ENCODE measurements at regions not wholly inside any gene's neighbourhood (a gene's known extent, or its start where the extent isn't known, plus 50 kb on each side); places are given as distances from the start of the nearest gene placed in this dataset.

DNA sequence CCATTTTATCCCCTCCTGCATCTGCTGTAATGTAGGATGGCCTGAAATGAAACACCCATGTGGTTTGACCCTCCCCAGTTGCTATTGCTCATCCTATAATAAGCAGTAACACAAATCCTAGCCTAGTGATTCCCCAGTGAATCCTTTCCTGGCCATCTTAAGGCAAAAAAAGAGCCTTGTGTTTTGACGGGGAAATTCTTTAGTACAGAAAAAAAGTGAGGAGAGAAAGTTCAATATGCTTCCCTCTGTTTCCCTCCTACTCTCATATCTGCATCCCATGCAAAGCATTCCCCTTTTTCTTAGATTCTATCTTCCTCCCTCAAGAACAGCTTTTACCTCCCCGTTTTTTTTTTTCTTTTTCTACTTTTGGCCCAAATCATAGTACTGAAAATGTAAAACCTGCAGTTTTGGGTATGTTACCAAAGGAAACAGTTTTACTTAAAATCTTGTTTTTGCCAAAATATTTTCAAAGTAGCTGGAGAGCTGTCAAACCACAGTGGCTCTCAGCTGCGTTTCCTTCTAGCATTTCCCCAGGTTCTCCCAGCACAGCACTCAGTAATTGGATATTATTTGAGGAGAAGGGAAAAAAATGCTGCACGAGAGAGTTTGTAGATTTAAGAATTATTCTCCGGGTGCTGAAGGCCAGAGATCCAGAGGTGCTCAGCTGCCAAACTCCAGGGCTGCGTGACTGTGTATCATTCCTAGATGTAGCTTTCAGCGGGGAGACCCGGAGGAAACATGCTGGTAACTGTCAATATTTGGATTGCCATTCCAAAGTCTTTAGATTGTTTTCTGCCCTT lies 321.4 kb downstream of the NPR3 start:
- no peak overlapping the region for H3K27ac ChIP-seq
- TF ChIP-seq ZFX (IDR thresholded peaks at IDR 0.05) (no peak), CTCF (conservative IDR thresholded peaks at IDR 0.05) (no peak)

DNA sequence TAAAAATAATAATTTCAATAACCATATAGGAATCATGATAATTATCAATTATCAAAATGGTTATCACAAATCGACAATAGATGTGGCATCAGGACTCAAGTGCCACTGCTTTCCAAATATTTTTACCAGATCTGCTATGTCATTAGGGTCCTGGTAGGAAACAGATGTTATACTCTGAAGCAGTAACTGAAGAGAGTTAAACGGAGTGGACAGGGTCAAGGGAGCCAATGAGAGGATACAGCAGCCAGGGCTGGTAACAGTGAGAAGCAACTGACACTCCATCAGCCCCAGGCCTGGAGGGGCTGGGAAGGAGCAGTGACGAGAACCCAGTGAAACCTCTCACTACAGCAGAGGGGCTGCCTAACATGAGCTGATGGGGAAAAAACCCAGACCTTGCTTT lies 322.4 kb downstream of the NPR3 start:
- no peak overlapping the region for H3K27ac ChIP-seq
- TF ChIP-seq ZFX (IDR thresholded peaks at IDR 0.05) (no peak), CTCF (conservative IDR thresholded peaks at IDR 0.05) (no peak)

GRCh38 chr5:33034777-33035176 lies 323.7 kb downstream of the NPR3 start:
- TF ChIP-seq ZFX (IDR thresholded peaks at IDR 0.05) (no peak), CTCF (conservative IDR thresholded peaks at IDR 0.05) (no peak)

DNA sequence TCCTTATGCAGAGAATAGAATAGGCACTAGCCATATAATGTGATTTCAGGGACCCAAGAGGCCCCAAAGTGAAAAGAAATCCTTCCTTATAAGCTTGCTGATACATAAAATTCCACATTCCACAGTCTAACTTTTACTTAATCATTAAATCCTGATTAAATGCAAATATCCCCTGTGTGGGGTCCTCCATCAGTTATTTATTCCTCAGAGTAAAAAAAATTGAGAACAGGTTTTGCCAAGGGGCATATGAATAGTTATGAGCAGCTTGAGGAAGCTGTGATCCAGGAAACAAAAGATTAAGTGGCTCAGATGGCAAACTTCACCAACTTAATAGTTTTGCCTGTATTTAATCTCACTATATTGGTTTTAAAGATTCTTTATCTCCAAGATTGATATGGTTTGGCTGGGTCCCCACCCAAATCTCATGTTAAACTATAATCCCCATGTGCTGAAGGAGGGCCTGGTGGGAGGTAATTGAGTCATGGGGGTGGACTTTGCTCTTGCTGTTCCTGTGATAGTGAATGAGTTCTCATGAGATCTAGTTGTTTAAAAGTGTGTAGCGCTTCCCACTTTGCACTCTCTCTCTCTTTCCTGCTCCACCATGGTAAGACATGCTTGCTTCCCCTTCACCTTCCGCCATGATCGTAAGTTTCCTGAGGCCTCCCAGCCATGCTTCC lies 324.9 kb downstream of the NPR3 start:
- TF ChIP-seq ZFX (IDR thresholded peaks at IDR 0.05) (no peak), CTCF (conservative IDR thresholded peaks at IDR 0.05) (no peak)
- H3K27ac ChIP-seq: no peak overlapping the region

More at GRCh38 chr5:33034777-33035176, 323.7 kb downstream of the NPR3 start:
- no peak overlapping the region for H3K27ac ChIP-seq

GRCh38 chr5:33037076-33037475 lies 326.0 kb downstream of the NPR3 start:
- no peak for TF ChIP-seq ZFX (IDR thresholded peaks at IDR 0.05)
- TF ChIP-seq CTCF (conservative IDR thresholded peaks at IDR 0.05): no peak
- H3K27ac ChIP-seq: no peak overlapping the region

GRCh38 chr5:33041586-33041985 lies 330.5 kb downstream of the NPR3 start:
- H3K27ac ChIP-seq: no peak overlapping the region
- TF ChIP-seq CTCF (conservative IDR thresholded peaks at IDR 0.05) (no peak), ZFX (IDR thresholded peaks at IDR 0.05) (no peak)

DNA sequence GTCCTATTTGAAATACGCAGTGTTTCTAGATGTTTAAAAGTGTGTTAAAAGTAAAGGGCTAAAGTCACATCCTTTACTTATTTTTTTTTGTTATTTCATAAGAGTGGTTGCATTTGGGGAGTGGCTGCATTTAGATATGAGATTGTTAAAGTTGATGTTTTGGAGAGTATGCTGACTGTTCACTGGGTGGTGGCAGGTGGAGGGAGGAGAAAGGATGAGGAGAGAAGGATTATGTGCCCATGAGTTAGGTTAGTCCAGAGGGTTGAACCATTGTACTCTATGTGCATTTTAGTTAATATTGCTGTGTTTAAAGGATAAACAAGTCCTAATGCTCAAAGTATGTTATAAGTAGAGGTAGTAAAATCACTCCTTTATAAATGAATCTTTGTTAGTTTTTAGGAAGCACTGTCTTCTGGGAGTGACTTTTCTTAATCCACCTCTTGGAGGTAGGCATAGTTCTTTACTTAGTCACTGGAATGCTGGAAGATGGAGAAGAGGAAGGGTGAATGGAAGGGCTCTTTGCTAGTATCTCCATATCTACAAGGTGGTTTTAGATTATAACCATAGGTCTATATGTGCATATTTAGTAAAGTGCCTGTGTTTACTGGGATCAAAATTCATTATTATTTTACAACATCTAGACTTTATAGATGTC lies 332.3 kb downstream of the NPR3 start:
- TF ChIP-seq ZFX (IDR thresholded peaks at IDR 0.05) (no peak), CTCF (conservative IDR thresholded peaks at IDR 0.05) (no peak)

More for the DNA sequence above, 332.3 kb downstream of the NPR3 start:
- H3K27ac ChIP-seq: no peak overlapping the region
